ENCODE measurements at regions not wholly inside any gene's neighbourhood (a gene's known extent, or its start where the extent isn't known, plus 50 kb on each side); places are given as distances from the start of the nearest gene placed in this dataset.

GRCh38 chr2:138106606-138107005 lies 142.3 kb downstream of the HNMT start:
- DNase-seq: no peak

DNA sequence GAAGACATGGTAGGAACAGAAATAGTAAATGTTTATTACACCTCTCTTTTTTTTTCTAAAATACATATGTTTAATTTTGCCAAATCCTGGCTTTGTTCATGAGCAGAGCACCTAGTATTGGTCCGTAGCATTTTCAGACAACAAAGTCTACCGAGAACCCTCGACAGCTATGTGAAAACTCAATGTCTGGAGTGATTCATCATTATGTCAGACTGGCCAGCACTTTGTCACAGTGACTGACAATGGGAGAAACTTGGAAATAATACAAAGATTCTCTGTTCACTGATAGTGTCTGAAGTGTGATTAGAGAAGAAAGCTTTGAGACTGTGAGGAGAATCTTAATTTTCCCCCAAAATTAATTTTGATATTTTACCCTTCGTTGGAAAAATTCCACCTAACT lies 143.0 kb downstream of the HNMT start:
- DNase-seq: no peak

DNA sequence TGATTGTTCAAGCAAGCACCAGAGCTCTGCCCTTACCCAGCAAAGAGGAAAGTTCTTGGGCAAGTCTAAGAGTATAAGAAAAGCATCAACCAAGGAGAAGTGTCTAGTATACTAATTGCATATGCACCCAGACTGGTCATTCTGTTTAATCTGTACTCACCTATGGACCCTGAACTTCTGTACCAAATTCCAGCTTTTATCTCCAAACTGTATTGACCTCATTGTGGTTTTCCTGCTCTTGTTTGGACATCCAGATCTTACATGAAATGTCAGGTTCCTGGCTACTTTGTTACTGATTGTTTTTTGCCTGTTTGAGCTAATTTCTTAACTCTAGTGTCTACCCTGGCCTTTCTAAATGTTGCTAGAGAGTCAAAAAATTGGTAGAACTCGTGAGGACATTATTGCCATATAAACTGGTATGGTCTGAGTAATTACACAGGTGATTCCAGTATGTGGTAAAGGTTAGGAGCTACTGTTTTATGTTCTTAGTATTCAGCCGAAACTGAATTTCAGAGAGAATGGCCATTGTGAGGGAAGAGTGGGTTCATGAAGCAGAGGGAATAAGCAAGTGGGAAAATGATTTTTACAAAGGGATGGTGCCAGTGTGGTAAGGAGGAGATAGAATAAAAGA lies 146.3 kb downstream of the HNMT start:
- DNase-seq: no peak

DNA sequence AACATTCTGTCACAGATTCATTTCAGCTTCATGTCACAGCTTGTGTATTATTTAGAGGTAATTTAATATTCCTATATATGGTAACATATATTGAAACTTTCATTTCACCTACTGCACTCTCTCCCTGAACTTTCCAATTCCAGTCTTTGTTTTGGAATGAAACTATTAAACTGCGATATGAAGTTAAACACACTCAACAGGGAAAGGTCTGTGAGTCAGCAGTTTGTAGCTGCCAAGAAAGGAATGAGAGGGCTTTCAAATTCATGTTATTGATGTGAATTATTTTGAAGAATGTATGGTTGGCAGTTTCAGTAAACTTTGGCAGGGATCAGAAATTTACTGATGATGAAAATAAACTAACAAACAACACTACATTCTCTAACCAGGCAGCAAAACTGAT lies 148.3 kb downstream of the HNMT start:
- DNase-seq: no peak

- DNase-seq: no peak
These were observed 149.7 kb downstream of the HNMT start for GRCh38 chr2:138113871-138114525.

GRCh38 chr2:138115666-138116065 lies 151.4 kb downstream of the HNMT start:
- no peak for DNase-seq

- DNase-seq: no peak
These were observed 152.2 kb downstream of the HNMT start for GRCh38 chr2:138116456-138116855.

GRCh38 chr2:138121666-138122661 lies 157.7 kb downstream of the HNMT start:
- peak; percentile 8 for DNase-seq

DNA sequence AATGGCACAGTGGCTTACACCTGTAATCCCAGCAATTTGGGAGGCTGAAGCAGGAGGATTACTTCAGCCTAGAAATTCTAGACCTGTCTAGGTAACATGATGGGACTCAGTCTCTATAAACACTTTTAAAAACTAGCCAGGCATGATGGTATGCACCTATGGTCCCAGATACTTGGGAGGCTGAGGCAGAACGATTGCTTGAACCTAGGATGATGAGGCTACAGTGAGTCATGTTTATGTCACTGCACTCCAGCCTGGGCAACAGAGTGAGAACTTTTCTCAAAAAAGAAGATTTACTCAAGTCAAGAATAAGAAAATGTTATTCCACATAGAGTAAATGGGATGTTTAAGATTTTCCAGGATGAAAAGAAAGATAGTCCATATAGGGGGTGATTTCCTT lies 158.6 kb downstream of the HNMT start:
- DNase-seq: no peak

GRCh38 chr2:138123741-138124140 lies 159.5 kb downstream of the HNMT start:
- DNase-seq: no peak

- DNase-seq: no peak
These were observed 160.2 kb downstream of the HNMT start for GRCh38 chr2:138124521-138124920.

DNA sequence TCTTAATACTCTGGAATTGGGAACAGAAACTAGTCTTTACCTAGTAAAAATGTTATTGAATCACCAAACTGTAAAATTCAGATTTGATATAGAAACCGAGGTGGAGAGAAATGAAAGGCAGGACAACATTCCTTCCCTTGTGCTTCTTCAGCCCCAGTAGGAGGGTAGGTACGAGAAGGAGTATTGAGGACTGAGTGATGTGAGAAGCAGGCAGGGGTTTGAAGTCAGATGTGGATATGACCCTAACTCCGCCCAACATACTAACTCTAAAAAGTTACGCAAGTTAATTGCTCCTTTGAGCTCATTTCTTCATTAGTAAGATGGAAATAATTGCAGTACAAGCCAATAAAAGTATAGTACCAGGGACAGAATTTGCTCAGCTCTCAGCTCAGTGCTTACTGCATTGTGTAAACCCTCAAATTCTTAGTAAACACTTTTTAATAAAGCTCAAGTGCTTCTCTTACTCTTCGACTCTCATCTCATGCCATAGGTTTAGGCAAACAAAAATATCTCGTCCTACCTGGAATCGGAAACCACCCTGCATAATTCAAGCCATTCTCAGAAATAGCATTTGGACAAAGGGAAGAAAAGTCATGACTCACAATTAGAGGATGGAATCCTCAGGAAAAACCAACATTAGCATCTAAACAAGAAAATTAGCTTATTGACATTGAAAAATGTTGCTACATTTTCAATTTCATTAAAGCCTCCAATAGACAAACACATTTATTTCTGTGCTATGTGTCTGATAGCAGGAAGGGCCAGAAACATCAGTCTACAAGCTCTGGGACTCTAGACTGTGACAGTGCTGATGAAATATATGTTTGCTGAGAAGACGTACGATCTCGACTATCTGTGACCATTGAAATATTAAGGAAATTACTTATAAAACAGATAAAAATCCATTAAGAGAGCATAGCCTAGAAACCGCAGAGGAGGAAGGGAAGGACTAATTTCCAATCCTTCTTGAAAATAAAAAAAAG lies 161.3 kb downstream of the HNMT start:
- no peak for DNase-seq

DNA sequence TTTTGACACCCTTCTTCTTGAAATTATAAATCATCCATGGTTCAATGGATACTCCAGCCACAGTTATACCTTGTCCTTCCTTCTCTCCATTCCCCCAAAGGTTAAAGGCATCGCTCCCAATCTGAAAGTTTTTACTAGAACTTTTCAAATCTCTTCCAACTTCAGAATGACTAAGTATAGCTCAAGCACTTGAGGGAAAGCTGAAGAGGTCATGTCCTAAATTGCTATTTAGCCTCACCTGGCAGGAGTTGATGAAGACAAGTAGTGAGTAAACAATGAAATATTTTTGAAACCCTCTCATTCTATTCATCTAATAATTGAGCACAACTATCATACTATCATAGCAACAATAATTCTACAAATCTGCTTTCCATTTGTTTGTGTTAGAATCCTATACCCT lies 167.8 kb downstream of the HNMT start:
- DNase-seq: no peak

DNA sequence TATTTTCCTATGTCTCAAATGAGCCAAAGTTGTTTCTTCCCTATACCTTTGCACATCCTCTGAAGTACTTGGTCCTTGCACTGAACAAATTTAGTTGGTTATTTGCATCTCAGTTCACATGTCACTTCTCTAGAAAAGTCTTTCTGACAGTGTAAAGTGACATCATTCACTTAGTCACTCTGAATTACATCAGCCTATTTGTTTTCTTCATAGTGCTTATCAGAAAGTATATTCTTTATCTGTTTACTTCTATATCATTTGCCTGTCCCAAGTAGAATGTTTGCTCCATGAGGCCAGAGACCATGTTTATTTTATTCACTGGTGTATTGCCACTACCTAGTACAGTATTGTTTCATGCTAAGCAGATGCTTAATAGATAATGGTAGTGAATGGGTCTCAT lies 173.7 kb downstream of the HNMT start:
- DNase-seq: no peak

GRCh38 chr2:138147796-138148195 lies 183.5 kb downstream of the HNMT start:
- peak; percentile 13 for DNase-seq

DNA sequence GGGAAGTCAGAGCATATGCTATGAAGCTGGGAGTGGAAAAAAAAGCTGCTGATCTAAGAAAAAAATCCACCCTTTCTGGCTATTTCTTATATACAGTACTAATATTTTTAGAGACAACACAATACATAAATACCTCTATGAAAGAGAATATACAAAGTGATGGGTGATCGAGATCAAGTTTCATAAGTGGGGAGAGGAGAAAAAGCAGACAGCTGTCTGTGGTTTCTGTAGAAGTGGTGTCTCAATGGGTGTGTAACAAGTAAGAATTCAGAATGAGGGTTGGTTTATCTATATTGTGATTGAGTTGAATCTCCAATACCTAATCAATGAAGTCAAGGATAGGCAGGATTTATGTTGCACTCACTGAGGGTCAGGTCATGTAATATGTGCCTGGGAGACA lies 191.0 kb downstream of the HNMT start:
- DNase-seq: no peak

- DNase-seq: no peak
These were observed 193.1 kb downstream of the HNMT start for GRCh38 chr2:138157372-138157771.

GRCh38 chr2:138170485-138170884 lies 206.2 kb downstream of the HNMT start:
- no peak for DNase-seq

- no peak for DNase-seq
These were observed 207.0 kb downstream of the HNMT start for GRCh38 chr2:138171244-138171643.

DNA sequence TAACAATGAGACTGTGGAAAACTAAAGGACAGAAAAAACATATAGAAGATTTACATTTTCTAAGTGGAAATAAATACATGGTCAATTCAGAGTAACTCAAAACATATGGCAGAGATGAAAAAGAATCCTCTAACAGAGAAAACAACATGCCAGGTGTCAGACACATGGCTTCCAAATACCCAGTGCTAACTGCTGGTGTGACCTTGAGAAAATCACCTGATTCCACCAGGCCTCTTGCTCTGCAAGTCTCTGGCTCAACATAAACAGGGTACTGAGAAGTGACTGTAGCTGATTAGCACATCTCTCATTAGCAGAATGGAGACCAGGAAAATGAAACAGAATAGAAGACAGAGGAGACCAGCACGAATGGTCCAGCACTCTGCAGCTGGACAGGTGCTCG lies 210.8 kb downstream of the HNMT start:
- DNase-seq: no peak

GRCh38 chr2:138176862-138177439 lies 212.7 kb downstream of the HNMT start:
- no peak for DNase-seq

DNA sequence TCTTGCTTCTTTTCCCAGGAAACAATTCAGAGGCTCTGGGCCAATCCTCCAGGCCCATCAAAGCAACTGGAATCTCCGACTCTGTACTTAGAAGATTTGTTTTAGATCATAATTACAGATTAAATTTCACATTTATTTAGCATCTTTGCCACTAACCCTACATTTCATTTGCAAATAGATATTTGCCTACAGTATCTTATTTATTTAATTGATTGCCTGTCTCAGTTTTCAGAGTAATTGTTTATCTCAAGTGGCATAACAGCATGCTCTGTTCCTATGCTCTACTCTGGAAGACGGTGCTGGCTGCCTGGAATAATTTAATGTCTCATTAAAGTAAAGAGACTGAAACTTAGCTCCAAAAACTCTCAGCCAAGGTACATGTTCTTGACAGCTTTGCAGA lies 213.4 kb downstream of the HNMT start:
- no peak for DNase-seq

All from NCI-H2171 (cell line).